Esophagus muscularis mucosa (tissue), 4 donors: ENCODE measurements at regions not wholly inside any gene's neighbourhood (a gene's known extent, or its start where the extent isn't known, plus 50 kb on each side); places are given as distances from the start of the nearest gene placed in this dataset.

ENCODE experiments used
- DNase-seq: peaks from one replicate; pipeline ENCODE4 v3.0.0-alpha.2; 2017; ENCODE audit errors: extremely low spot score
- H3K27ac ChIP-seq, 4 donors: fragments of 200-600 bp; sonication (generic); replicated peaks in 1 of 4; 1 replicate in 3 of 4; 2 replicates in 1 of 4; pipeline ENCODE4 v1.5.1; 2016 to 2019; ENCODE audit warnings: mild to moderate bottlenecking in 1 of 4
- H3K27me3 ChIP-seq, 4 donors: fragments of 200-600 bp; sonication (generic); one replicate each; pipeline versions ENCODE4 v1.5.1 to v1.6.0; 2016 to 2019
- H3K36me3 ChIP-seq, 4 donors: fragments of 200-600 bp; sonication (generic); one replicate each; pipeline ENCODE4 v1.5.1; 2016 to 2019
- H3K4me1 ChIP-seq, 4 donors: fragments of 200-600 bp; sonication (generic); one replicate each; pipeline ENCODE4 v1.5.1; 2016 to 2019
- H3K4me3 ChIP-seq, 4 donors: fragments of 200-600 bp; sonication (generic); 1 replicate in 2 of 4; 2 replicates in 2 of 4; pipeline ENCODE4 v1.5.1; 2016 to 2019; ENCODE audit warnings: mild to moderate bottlenecking in 4 of 4, moderate library complexity in 1 of 4
- H3K9me3 ChIP-seq, 4 donors: fragments of 200-600 bp; sonication (generic); 1 replicate in 3 of 4; 2 replicates in 1 of 4; pipeline ENCODE4 v1.5.1; 2016 to 2019
- CTCF ChIP-seq, 3 experiments: fragments of 200-600 bp in 2 of 3; fragments of 450-650 bp in 1 of 3; sonication (generic) in 2 of 3; IDR thresholded peaks; one replicate each; pipeline ENCODE4 v1.5.1; 2017 to 2019; ENCODE audit warnings: antibody characterized with exemption in 3 of 3, mild to moderate bottlenecking in 2 of 3, moderate library complexity in 1 of 3
- EP300 ChIP-seq: sonication (generic); formaldehyde crosslinking; IDR thresholded peaks from one replicate; pipeline ENCODE4 v1.6.1; 2017; ENCODE audit warnings: antibody characterized with exemption
- POLR2A ChIP-seq: fragments of 450-650 bp; IDR thresholded peaks from one replicate; pipeline ENCODE4 v1.6.1; 2017; ENCODE audit warnings: antibody characterized with exemption, moderate library complexity, mild to moderate bottlenecking, low read depth
- POLR2AphosphoS5 ChIP-seq, 2 donors: sonication (generic); formaldehyde crosslinking; IDR thresholded peaks; one replicate each; pipeline ENCODE4 v1.6.1; 2017; ENCODE audit warnings: antibody characterized with exemption in 2 of 2
- WGBS: methylation state at CpG from one replicate; pipeline ENCODE4 v1.1.5; 2018; 5-methylcytosine and 5-hydroxymethylcytosine counted together
- intact Hi-C: fragments of 100-400 bp; cut with DNase I; formaldehyde crosslinking; loops from one replicate; pipeline ENCODE4 v1.15.1; 2023

GRCh38 chr6:91500689-91501303 lies 913.9 kb upstream of the MAP3K7 start:
- no peaks in the 10 kb centered on the region for H3K36me3 ChIP-seq
- 82% methylated on average over 1 of the region's 1 CpG for WGBS
- H3K27ac ChIP-seq = no peak overlapping the region
- TF ChIP-seq EP300 = no peak
- TF ChIP-seq POLR2A = no peak
- TF ChIP-seq CTCF (IDR thresholded peaks at IDR 0.05) = no peak
- H3K4me3 ChIP-seq = no peak overlapping the region
- H3K4me1 ChIP-seq = no peaks in the 10 kb centered on the region
- intact Hi-C loops = no loop called here
- no peaks in the 10 kb centered on the region for H3K27me3 ChIP-seq
- no peaks in the 10 kb centered on the region for H3K9me3 ChIP-seq
- no peak for DNase-seq

GRCh38 chr6:91498576-91498975 lies 911.7 kb upstream of the MAP3K7 start:
- 60% methylated on average over 1 of the region's 1 CpG for WGBS
- no peak for TF ChIP-seq POLR2A
- no peak for TF ChIP-seq EP300
- TF ChIP-seq POLR2AphosphoS5 (IDR thresholded peaks at IDR 0.05) = no peak
- TF ChIP-seq CTCF (IDR thresholded peaks at IDR 0.05) = no peak
- H3K4me3 ChIP-seq = no peak overlapping the region
- no peaks in the 10 kb centered on the region for H3K9me3 ChIP-seq
- no peaks in the 10 kb centered on the region for H3K36me3 ChIP-seq
- no peaks in the 10 kb centered on the region for H3K27me3 ChIP-seq
- no peak for DNase-seq
- H3K4me1 ChIP-seq = no peaks in the 10 kb centered on the region
- H3K27ac ChIP-seq = no peak overlapping the region
- intact Hi-C loops = no loop called here

- Histone ChIP-seq H3K4me1 (no peaks in the 10 kb centered on the region), H3K9me3 (no peaks in the 10 kb centered on the region), H3K36me3 (no peaks in the 10 kb centered on the region), H3K27me3 (no peaks in the 10 kb centered on the region), H3K27ac (no peak overlapping the region), H3K4me3 (no peak overlapping the region)
- no peak for TF ChIP-seq CTCF (IDR thresholded peaks at IDR 0.05)
- no peak for TF ChIP-seq POLR2AphosphoS5 (IDR thresholded peaks at IDR 0.05)
- TF ChIP-seq POLR2A = no peak
- no peak for TF ChIP-seq EP300
- no peak for DNase-seq
- intact Hi-C loops = no loop called here
- WGBS = 85% methylated on average over 1 of the region's 1 CpG
Observed at GRCh38 chr6:91497770-91498169, 910.9 kb upstream of the MAP3K7 start.

GRCh38 chr6:91490671-91491301 lies 903.9 kb upstream of the MAP3K7 start:
- no peaks in the 10 kb centered on the region for H3K4me1 ChIP-seq
- no peak for DNase-seq
- H3K4me3 ChIP-seq = no peak overlapping the region
- intact Hi-C loops = no loop called here
- no peaks in the 10 kb centered on the region for H3K27me3 ChIP-seq
- 26% methylated on average over 2 of the region's 2 CpGs for WGBS
- no peaks in the 10 kb centered on the region for H3K36me3 ChIP-seq
- H3K9me3 ChIP-seq = no peaks in the 10 kb centered on the region
- no peak overlapping the region for H3K27ac ChIP-seq
- TF ChIP-seq POLR2AphosphoS5 (IDR thresholded peaks at IDR 0.05) (no peak), EP300 (no peak), CTCF (IDR thresholded peaks at IDR 0.05) (no peak), POLR2A (no peak)
